Left renal pelvis (tissue), 4 donors: ENCODE measurements at regions not wholly inside any gene's neighbourhood (a gene's known extent, or its start where the extent isn't known, plus 50 kb on each side); places are given as distances from the start of the nearest gene placed in this dataset.
"Not testable (repeated sequence)": the region's sequence is repeated elsewhere in the genome, so short reads cannot be mapped to it uniquely, and the experiment has no call there.

Experiments
- DNase-seq, 4 donors: peaks; one replicate each; pipeline ENCODE4 v3.0.0-alpha.2; 2013; ENCODE audit warnings: low read depth in 4 of 4, low spot score in 3 of 4

- no peak for DNase-seq
These were observed 193.8 kb upstream of the DPP10 start for GRCh38 chr2:114248648-114249047.

- no peak for DNase-seq
These were observed 189.7 kb upstream of the DPP10 start for GRCh38 chr2:114252713-114253112.

- DNase-seq: no peak
These were observed 187.6 kb upstream of the DPP10 start for GRCh38 chr2:114254875-114255274.

- no peak for DNase-seq
These were observed 183.1 kb upstream of the DPP10 start for GRCh38 chr2:114259389-114259788.

- DNase-seq: no peak
These were observed 181.1 kb upstream of the DPP10 start for GRCh38 chr2:114261366-114261765.

GRCh38 chr2:114265261-114265660, 177.2 kb upstream of the DPP10 start:
- DNase-seq: no peak

GRCh38 chr2:114274957-114275356, 167.5 kb upstream of the DPP10 start:
- no peak for DNase-seq

GRCh38 chr2:114281188-114281587, 161.3 kb upstream of the DPP10 start:
- DNase-seq: no peak

- DNase-seq: no peak
These were observed 158.7 kb upstream of the DPP10 start for GRCh38 chr2:114283774-114284173.

- DNase-seq: no peak
These were observed 156.0 kb upstream of the DPP10 start for GRCh38 chr2:114286438-114286837.

- no peak for DNase-seq
These were observed 149.1 kb upstream of the DPP10 start for GRCh38 chr2:114293355-114293754.

GRCh38 chr2:114294741-114295140, 147.7 kb upstream of the DPP10 start:
- DNase-seq: no peak

GRCh38 chr2:114300351-114300750, 142.1 kb upstream of the DPP10 start:
- not testable (repeated sequence) for DNase-seq

GRCh38 chr2:114316532-114317300, 125.7 kb upstream of the DPP10 start:
- no peak for DNase-seq

- no peak for DNase-seq
These were observed 111.8 kb upstream of the DPP10 start for GRCh38 chr2:114330594-114330993.

- DNase-seq: no peak
These were observed 110.5 kb upstream of the DPP10 start for GRCh38 chr2:114331934-114332333.

GRCh38 chr2:114345246-114345645, 97.2 kb upstream of the DPP10 start:
- DNase-seq: no peak

- DNase-seq: no peak
These were observed 95.8 kb upstream of the DPP10 start for GRCh38 chr2:114346658-114347057.

- DNase-seq: no peak
These were observed 92.2 kb upstream of the DPP10 start for GRCh38 chr2:114350186-114350725.

GRCh38 chr2:114352988-114353387, 89.5 kb upstream of the DPP10 start:
- DNase-seq: no peak

- no peak for DNase-seq
These were observed 88.2 kb upstream of the DPP10 start for GRCh38 chr2:114354199-114354598.

GRCh38 chr2:114368705-114369104, 73.7 kb upstream of the DPP10 start:
- no peak for DNase-seq

- not testable (repeated sequence) for DNase-seq
These were observed 70.7 kb upstream of the DPP10 start for GRCh38 chr2:114371721-114372120.
